HepG2 (cell line): ENCODE measurements at regions not wholly inside any gene's neighbourhood (a gene's known extent, or its start where the extent isn't known, plus 50 kb on each side); places are given as distances from the start of the nearest gene placed in this dataset.

Experiments used
- ATAC-seq: fragments of 200-7000 bp; cut with Tn5 transposase; 3 replicates; pipeline ENCODE4 v1.9.1; 2020; ENCODE audit warnings: mild to moderate bottlenecking, moderate library complexity
- BruUV-seq: library from RNA; stranded (reverse); fragments of 400-500 nt; replicated peaks from 2 replicates; lab custom pipeline; 2021; lab: Mats Ljungman, UMichigan
- CTCF ChIA-PET: fragments of 300-600 bp; formaldehyde crosslinking; extraction: SDS; loops from one replicate; lab custom pipeline; 2021; ENCODE audit warnings: low total read pairs, inconsistent platforms, low intra/inter-chr PET ratio; lab: Yijun Ruan, JAX
- POLR2A ChIA-PET: fragments of 350-600 bp; sonication (Branson Sonifier 250); formaldehyde crosslinking; loops from one replicate; lab custom pipeline; 2020; ENCODE audit warnings: antibody characterized with exemption, inconsistent platforms; lab: Yijun Ruan, JAX
- DNase-seq: peaks from one replicate; pipeline ENCODE4 v3.0.0-alpha.2; 2015; ENCODE audit warnings: low spot score
- FAIRE-seq: peaks from 3 replicates; lab custom pipeline; 2011; peaks lifted over from hg19 to GRCh38; lab: Jason Lieb, UNC
- H2AFZ ChIP-seq: one replicate; pipeline ENCODE4 v1.6.1; 2011; ENCODE audit warnings: low read length, inconsistent platforms
- H3K27ac ChIP-seq: fragments of 300-600 bp; 3 replicates; pipeline ENCODE4 v1.8.0; 2011; ENCODE audit warnings: mixed run types, mild to moderate bottlenecking, mixed read lengths, low read length, inconsistent platforms; ENCODE audit not compliant: insufficient read depth; ENCODE audit errors: extremely low read length
- H3K27me3 ChIP-seq, 2 experiments: fragments of 200-600 bp in 1 of 2; 2 replicates in 1 of 2; 3 replicates in 1 of 2; pipeline versions ENCODE4 v1.6.0 to v1.8.0; 2011; ENCODE audit warnings: low read length in 2 of 2, mild to moderate bottlenecking in 2 of 2, moderate library complexity in 2 of 2, inconsistent platforms in 1 of 2; ENCODE audit not compliant: insufficient read depth in 2 of 2, control insufficient read depth in 1 of 2
- H3K36me3 ChIP-seq, 2 experiments: fragments of 200-600 bp in 1 of 2; replicated peaks in 1 of 2; 2 replicates in 1 of 2; 3 replicates in 1 of 2; pipeline versions ENCODE4 v1.5.1 to v1.8.0; 2011; ENCODE audit warnings: low read length in 2 of 2, inconsistent platforms in 1 of 2; ENCODE audit not compliant: insufficient read depth in 2 of 2, control insufficient read depth in 1 of 2
- H3K4me1 ChIP-seq: 2 replicates; pipeline ENCODE4 v1.5.1; 2012; ENCODE audit warnings: low read length, inconsistent platforms; ENCODE audit not compliant: insufficient read depth
- H3K4me2 ChIP-seq: 2 replicates; pipeline ENCODE4 v1.6.0; 2011; ENCODE audit warnings: low read depth, low read length, inconsistent platforms
- H3K4me3 ChIP-seq, 3 experiments: fragments of 200-600 bp in 1 of 3; sonication (generic), shearing (Covaris generic) in 1 of 3; replicated peaks in 1 of 3; 2 replicates each; pipeline ENCODE4 v1.5.1; 2011 to 2016; ENCODE audit warnings: low read length in 3 of 3, inconsistent platforms in 2 of 3, low read depth in 2 of 3, mild to moderate bottlenecking in 2 of 3, control low read depth in 1 of 3, mixed read lengths in 1 of 3; ENCODE audit not compliant: insufficient read depth in 1 of 3
- H3K79me2 ChIP-seq: one replicate; pipeline ENCODE4 v1.6.1; 2011; ENCODE audit warnings: low read length, inconsistent platforms; ENCODE audit not compliant: insufficient read depth
- H3K9ac ChIP-seq: 2 replicates; pipeline ENCODE4 v1.6.0; 2011; ENCODE audit warnings: mild to moderate bottlenecking, low read depth, low read length, inconsistent platforms; ENCODE audit not compliant: insufficient read depth
- H3K9me3 ChIP-seq: 2 replicates; pipeline ENCODE4 v1.5.1; 2012; ENCODE audit warnings: mild to moderate bottlenecking, low read length
- H4K20me1 ChIP-seq: 2 replicates; pipeline ENCODE4 v1.6.0; 2011; ENCODE audit warnings: inconsistent platforms, mild to moderate bottlenecking, low read length, moderate library complexity; ENCODE audit not compliant: insufficient read depth
- DMAP1 ChIP-seq: IDR thresholded peaks from 2 replicates; pipeline ENCODE4 v1.6.1; 2016
- MAFF ChIP-seq: IDR thresholded peaks from 2 replicates; pipeline ENCODE4 v1.6.1; 2011; ENCODE audit warnings: low read depth, low read length, improper control_type of control experiment
- MAFK ChIP-seq, 2 experiments: IDR thresholded peaks in 1 of 2; conservative IDR thresholded peaks in 1 of 2; 2 replicates each; pipeline ENCODE4 v1.6.1; 2011; ENCODE audit warnings: improper control_type of control experiment in 2 of 2, low read length in 2 of 2
- PCBP2 ChIP-seq: fragments of 200-400 bp; formaldehyde crosslinking; optimal IDR thresholded peaks from 2 replicates; pipeline ENCODE3; 2018; ENCODE audit warnings: low read length, low read depth; ENCODE audit not compliant: poor library complexity, severe bottlenecking
- SMAD3 ChIP-seq: sonication (generic); formaldehyde crosslinking; IDR thresholded peaks from 2 replicates; pipeline ENCODE4 v1.4.0; 2020; ENCODE audit warnings: missing genetic modification reagents
- YEATS4 ChIP-seq: sonication (generic); formaldehyde crosslinking; IDR thresholded peaks from 2 replicates; pipeline ENCODE4 v1.4.0; 2020; ENCODE audit warnings: missing genetic modification reagents, borderline replicate concordance
- ZFP62 ChIP-seq: sonication (generic); formaldehyde crosslinking; IDR thresholded peaks from 2 replicates; pipeline ENCODE4 v1.4.0; 2020; ENCODE audit warnings: missing genetic modification reagents
- ZNF335 ChIP-seq: sonication (generic); formaldehyde crosslinking; IDR thresholded peaks from 2 replicates; pipeline ENCODE4 v1.4.0; 2020; ENCODE audit warnings: missing genetic modification reagents
- ZNF383 ChIP-seq: sonication (generic); formaldehyde crosslinking; IDR thresholded peaks from 2 replicates; pipeline ENCODE4 v1.4.0; 2020; ENCODE audit warnings: missing genetic modification reagents, mild to moderate bottlenecking, borderline replicate concordance
- ZNF616 ChIP-seq: sonication (generic); formaldehyde crosslinking; IDR thresholded peaks from 2 replicates; pipeline ENCODE4 v1.5.0; 2020; ENCODE audit warnings: low read depth, mild to moderate bottlenecking, missing genetic modification reagents
- ZNF839 ChIP-seq: sonication (generic); formaldehyde crosslinking; IDR thresholded peaks from 2 replicates; pipeline ENCODE4 v1.4.0; 2020; ENCODE audit warnings: missing genetic modification reagents, mild to moderate bottlenecking, borderline replicate concordance
- WGBS: methylation state at CpG from one replicate; pipeline ENCODE4 v1.1.6; 2017; ENCODE audit warnings: low lambda C conversion rate; 5-methylcytosine and 5-hydroxymethylcytosine counted together
- in situ Hi-C: cut with HindIII; loops from 2 replicates; pipeline ENCODE4 v1.10.0; 2017; ENCODE audit warnings: low pct_unique_long_range_greater_than_20kb; ENCODE audit not compliant: extremely low pct_ligation_motif_present
- intact Hi-C: fragments of 100-400 bp; cut with micrococcal nuclease; formaldehyde crosslinking; loops from one replicate; pipeline ENCODE4 v1.10.0; 2022; ENCODE audit not compliant: unreplicated experiment

DNA sequence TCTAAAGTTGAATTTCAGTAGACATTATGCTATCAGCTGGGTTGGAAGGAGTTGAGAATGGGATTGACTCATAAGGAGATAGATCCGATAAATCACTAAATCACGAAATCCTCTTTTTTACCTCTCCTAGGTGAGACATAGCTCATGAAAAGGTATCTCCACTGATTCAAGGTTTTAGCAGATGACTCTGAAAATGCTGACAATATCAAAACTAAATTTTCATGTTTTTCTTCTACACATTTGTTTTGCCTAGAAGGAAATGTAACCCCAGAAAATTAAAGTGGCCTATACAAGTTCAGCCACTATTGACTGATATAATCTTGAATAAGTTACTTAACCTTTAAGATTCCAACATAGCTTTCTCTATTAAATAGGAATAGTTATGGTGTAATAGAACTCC lies 82.2 kb upstream of the VWDE start:
- H2AFZ ChIP-seq, result no peak overlapping the region
- ATAC-seq, result no peak
- H3K9me3 ChIP-seq, result no peaks in the 10 kb centered on the region
- H3K27ac ChIP-seq, result no peak overlapping the region
- 52% methylated on average over 2 of the region's 2 CpGs for whole genome bisulfite sequencing
- H3K36me3 ChIP-seq, result no peaks in the 10 kb centered on the region
- H3K4me2 ChIP-seq, result no peak overlapping the region
- H3K79me2 ChIP-seq, result no peaks in the 10 kb centered on the region
- ChIA-PET CTCF (no interaction called here), POLR2A (no interaction called here)
- H3K27me3 ChIP-seq, result no peaks in the 10 kb centered on the region
- H3K4me1 ChIP-seq, result no peaks in the 10 kb centered on the region
- DNase-seq, result no peak
- no peak overlapping the region for H3K9ac ChIP-seq
- no peak overlapping the region for H3K4me3 ChIP-seq
- in situ Hi-C loops, result loop anchor here (25.0 kb wide), 2 partner anchors 649 to 1049 kb away; partner anchors contain the start of gene THSD7A
- no peaks in the 10 kb centered on the region for H4K20me1 ChIP-seq
- BruUV-seq, result no TSS peak
- intact Hi-C loops, result no loop called here
- no peak for FAIRE-seq
- TF ChIP-seq MAFF (peak; percentile 8; the same call in 1 of the 2 replicates), ZNF335 (CRISPR knock-in tag) (no peak), MAFK (conservative IDR thresholded peaks at IDR 0.05 in 1 of 2, IDR thresholded peaks at IDR 0.05 in 1 of 2; ENCODE audit: low read length in 2 of 2) (peak; percentile 30 to 66; a peak in 3 of 4 replicates)

DNA sequence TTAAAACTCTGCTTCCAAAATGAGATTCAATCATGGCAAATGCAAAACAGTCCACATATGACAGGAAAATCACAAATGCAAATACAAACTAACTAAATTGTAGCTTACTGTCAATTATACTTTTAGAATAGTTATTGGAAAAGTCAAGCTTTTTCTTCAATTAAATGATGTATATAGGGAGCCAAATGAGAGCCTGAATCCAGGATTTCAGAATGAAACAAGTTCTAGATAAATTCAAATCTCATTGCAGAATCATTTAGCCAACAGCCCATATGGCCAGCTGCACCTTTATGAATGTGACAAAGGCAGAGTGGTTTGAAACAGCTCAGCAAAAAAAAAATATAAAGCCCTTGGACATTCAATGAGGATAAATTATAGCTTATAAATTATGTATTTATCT lies 82.2 kb upstream of the SCIN start:
- TF ChIP-seq ZNF616 (CRISPR knock-in tag) (no peak), ZNF839 (CRISPR knock-in tag) (no peak), PCBP2 (no peak), ZFP62 (no peak), YEATS4 (no peak), DMAP1 (CRISPR knock-in tag) (no peak), SMAD3 (CRISPR knock-in tag) (no peak), ZNF383 (CRISPR knock-in tag) (no peak)
- Histone ChIP-seq H3K4me2 (no peak overlapping the region), H4K20me1 (no peaks in the 10 kb centered on the region), H3K9ac (no peak overlapping the region), H3K9me3 (no peaks in the 10 kb centered on the region), H3K27me3 (no peaks in the 10 kb centered on the region), H3K4me1 (no peaks in the 10 kb centered on the region), H3K4me3 (no peak overlapping the region), H3K27ac (no peak overlapping the region), H3K79me2 (no peaks in the 10 kb centered on the region), H2AFZ (no peak overlapping the region), H3K36me3 (no peaks in the 10 kb centered on the region)
- DNase-seq (no peak), FAIRE-seq (no peak), ATAC-seq (no peak)
- BruUV-seq, result no TSS peak
- in situ Hi-C loops, result loop anchor here (25.0 kb wide), 2 partner anchors 651 to 1051 kb away; partner anchors contain the start of gene THSD7A
- ChIA-PET CTCF (interaction anchor here (2.8 kb wide), 1 partner anchor 30 kb away, joined by 13 read pairs; no protein-coding TSS in a partner anchor), POLR2A (no interaction called here)
- intact Hi-C loops, result no loop called here
